Skeletal muscle tissue (tissue), 3 donors: ENCODE measurements at regions not wholly inside any gene's neighbourhood (a gene's known extent, or its start where the extent isn't known, plus 50 kb on each side); places are given as distances from the start of the nearest gene placed in this dataset.

Source experiments
- H3K27ac ChIP-seq: one replicate; pipeline ENCODE4 v1.7.0; 2013; ENCODE audit warnings: mild to moderate bottlenecking, low read depth, low read length, inconsistent platforms
- H3K27me3 ChIP-seq, 3 donors: one replicate each; pipeline ENCODE4 v1.7.0; 2013; ENCODE audit warnings: low read length in 3 of 3; ENCODE audit not compliant: control insufficient read depth in 3 of 3, insufficient read depth in 3 of 3
- H3K36me3 ChIP-seq, 3 donors: one replicate each; pipeline ENCODE4 v1.7.0; 2013; ENCODE audit warnings: low read length in 3 of 3; ENCODE audit not compliant: control insufficient read depth in 3 of 3, insufficient read depth in 3 of 3
- H3K4me1 ChIP-seq, 3 donors: one replicate each; pipeline ENCODE4 v1.7.0; 2013; ENCODE audit warnings: low read length in 3 of 3, mild to moderate bottlenecking in 3 of 3; ENCODE audit not compliant: control insufficient read depth in 3 of 3, insufficient read depth in 3 of 3
- H3K4me3 ChIP-seq, 3 donors: one replicate each; pipeline ENCODE4 v1.7.0; 2013; ENCODE audit warnings: low read length in 3 of 3
- H3K9ac ChIP-seq, 3 donors: one replicate each; pipeline ENCODE4 v1.7.0; 2013; ENCODE audit warnings: low read length in 3 of 3, mild to moderate bottlenecking in 3 of 3, moderate library complexity in 2 of 3, low read depth in 1 of 3
- H3K9me3 ChIP-seq, 3 donors: one replicate each; pipeline ENCODE4 v1.7.0; 2013; ENCODE audit warnings: low read length in 3 of 3; ENCODE audit not compliant: control insufficient read depth in 3 of 3
- donor health status: Osteomylitis.

DNA sequence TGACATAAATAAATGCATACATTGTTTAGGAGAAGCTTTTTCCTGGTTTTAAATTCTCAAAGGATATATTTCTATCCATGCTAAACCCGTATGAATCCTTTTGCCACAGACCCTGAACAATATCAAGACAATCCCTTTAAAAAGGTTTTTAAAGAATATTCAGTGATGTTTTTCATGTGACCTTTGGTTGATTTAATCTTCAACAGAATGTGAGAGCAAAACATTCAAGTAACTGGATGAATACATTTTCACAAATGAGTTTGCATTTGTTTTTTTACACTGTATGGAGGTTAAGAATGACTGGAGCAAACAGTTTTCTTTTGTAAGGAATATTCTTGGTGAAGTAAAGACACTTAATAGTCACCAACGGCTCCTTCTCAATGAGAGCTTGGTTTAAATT lies 139.4 kb upstream of the CWC22 start:
- Histone ChIP-seq H3K4me3 (no peak overlapping the region), H3K4me1 (no peaks in the 10 kb centered on the region), H3K36me3 (no peaks in the 10 kb centered on the region), H3K9me3 (no peaks in the 10 kb centered on the region), H3K27ac (no peak overlapping the region), H3K27me3 (no peaks in the 10 kb centered on the region), H3K9ac (no peak overlapping the region)

DNA sequence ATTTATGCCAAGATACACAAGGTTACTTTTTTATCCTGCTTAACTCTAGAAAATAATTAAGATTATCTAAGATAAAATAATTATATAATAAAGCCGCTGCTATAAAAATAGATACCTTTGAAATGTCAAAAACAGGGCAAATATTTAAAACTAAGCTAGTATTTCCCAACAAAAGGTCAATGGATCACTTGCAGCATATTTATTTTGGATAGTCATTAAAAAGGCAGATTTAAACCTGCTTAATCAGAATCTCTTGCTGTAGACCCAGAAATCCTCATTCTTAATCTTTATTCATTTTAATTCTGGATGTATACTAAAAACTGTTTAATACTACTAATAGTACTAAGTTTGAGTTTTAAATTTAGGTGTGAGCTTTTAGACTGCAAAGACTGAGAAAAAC lies 139.0 kb upstream of the CWC22 start:
- Histone ChIP-seq H3K4me1 (no peaks in the 10 kb centered on the region), H3K9ac (no peak overlapping the region), H3K27ac (no peak overlapping the region), H3K27me3 (no peaks in the 10 kb centered on the region), H3K9me3 (no peaks in the 10 kb centered on the region), H3K36me3 (no peaks in the 10 kb centered on the region), H3K4me3 (no peak overlapping the region)

DNA sequence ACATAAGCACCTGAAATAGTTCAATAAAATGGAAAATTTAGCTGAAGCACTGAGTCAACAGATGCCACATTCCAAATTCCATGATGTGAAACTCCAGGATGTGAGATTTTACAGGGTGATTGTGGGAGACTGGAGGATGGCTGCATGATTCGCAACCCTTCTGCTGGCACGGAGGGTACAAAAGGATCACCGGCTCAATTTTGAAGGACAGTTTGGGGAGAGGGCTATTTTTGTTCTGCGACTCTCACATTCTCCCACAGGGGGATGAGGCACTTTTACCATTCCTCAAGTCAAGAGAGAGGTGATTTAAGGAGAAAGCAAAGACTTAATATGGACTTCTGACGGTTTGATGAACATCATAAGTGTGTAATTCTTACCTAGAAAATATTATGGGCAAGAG lies 138.1 kb upstream of the CWC22 start:
- H3K4me1 ChIP-seq: no peaks in the 10 kb centered on the region
- no peak overlapping the region for H3K9ac ChIP-seq
- H3K27ac ChIP-seq: no peak overlapping the region
- no peak overlapping the region for H3K4me3 ChIP-seq
- no peaks in the 10 kb centered on the region for H3K9me3 ChIP-seq
- H3K36me3 ChIP-seq: no peaks in the 10 kb centered on the region
- no peaks in the 10 kb centered on the region for H3K27me3 ChIP-seq

DNA sequence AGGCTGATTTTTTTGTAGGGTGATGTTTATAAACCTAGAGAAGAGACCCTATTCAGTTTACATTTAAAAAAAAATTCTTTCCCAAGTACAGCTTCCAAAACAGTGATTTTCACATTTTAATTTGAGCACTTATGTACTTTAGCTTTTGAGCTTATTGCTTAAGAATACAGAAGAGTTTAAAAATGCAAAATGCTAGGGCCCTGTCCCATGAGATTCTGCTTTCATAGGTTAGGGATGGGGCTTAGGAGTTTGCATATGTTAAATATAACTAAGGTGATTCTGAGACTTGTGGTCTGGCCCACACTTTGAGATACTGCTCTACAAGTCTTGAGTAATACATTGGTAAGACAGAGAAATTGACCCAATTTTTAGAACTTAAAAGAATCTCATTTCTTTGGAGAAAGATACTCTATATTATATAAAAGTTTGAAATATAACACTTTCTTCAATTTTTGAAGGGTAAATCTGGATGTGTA lies 137.3 kb upstream of the CWC22 start:
- Histone ChIP-seq H3K27ac (no peak overlapping the region), H3K27me3 (no peaks in the 10 kb centered on the region), H3K9me3 (no peaks in the 10 kb centered on the region), H3K4me1 (no peaks in the 10 kb centered on the region), H3K36me3 (no peaks in the 10 kb centered on the region), H3K4me3 (no peak overlapping the region), H3K9ac (no peak overlapping the region)

DNA sequence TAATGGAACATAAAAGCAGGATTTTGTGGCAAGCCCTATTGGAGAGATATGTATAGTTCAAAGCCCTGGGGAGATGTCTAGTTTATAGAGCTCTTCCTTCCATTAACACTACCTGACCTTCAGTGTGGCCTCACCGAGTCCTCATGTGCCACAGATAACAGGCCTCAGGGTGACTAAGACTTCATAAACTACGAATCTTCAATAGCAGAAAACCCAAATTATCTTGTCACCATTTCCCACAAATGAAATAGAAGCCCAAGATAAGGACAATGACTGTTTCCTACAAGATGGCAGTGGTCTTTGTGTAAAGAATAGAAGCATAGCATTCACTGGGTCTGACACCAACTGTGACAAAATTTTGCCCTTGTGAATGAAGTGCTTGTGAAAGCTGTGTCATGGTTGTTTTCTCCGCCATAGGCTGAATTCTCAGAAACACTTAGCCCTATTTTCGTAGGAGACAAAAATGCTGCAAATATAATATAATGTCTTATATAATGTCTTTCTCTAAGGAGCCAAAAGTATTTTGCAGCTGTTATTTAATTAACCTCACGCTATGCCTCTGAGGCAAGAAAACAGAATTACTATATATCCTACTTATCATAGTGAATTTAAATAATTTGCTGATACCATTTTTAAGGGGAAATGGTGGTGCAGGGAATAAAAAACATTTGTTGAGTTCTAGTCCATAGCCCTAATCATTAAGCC lies 136.7 kb upstream of the CWC22 start:
- Histone ChIP-seq H3K9ac (no peak overlapping the region), H3K36me3 (no peaks in the 10 kb centered on the region), H3K27me3 (no peaks in the 10 kb centered on the region), H3K27ac (no peak overlapping the region), H3K9me3 (no peaks in the 10 kb centered on the region), H3K4me3 (no peak overlapping the region), H3K4me1 (no peaks in the 10 kb centered on the region)

DNA sequence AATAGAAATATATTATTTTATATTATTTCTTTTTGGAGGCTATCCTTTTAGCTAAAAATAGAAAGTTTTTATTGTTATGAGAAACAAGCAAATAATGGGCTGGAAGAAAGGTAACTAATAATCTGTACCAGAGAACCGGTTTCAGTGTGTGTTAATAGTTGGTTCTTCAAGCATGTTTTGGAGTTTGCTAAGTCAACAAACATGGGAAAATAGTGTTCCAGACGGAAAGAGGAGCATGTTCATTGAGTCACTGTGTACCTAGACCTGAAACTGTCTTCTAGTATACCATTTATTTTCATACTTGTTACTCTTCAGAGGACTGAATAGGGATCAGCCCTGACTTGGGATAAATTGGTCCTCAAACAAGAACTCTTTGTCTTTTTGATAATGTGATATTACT lies 134.5 kb upstream of the CWC22 start:
- H3K27ac ChIP-seq: no peak overlapping the region
- no peaks in the 10 kb centered on the region for H3K36me3 ChIP-seq
- H3K27me3 ChIP-seq: no peaks in the 10 kb centered on the region
- H3K9me3 ChIP-seq: no peaks in the 10 kb centered on the region
- H3K9ac ChIP-seq: no peak overlapping the region
- no peak overlapping the region for H3K4me3 ChIP-seq
- no peaks in the 10 kb centered on the region for H3K4me1 ChIP-seq

DNA sequence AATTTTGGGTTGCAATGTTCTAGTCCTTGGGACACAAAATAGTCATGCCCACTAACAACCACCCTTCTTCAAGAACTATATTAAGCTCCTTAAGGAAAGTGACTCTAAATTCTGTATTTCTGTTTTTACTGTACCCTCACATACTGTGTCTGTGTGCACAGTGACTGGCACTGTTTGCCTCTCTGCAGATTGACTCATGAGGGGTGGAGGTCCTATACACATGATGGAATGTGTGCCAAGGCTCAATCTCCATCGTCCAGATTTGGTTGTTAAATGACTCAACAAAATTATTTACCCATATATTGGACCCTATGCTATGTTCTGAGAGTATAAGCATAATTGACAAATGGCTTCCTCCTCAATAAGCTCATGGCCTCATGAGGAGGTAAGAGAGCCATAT lies 126.6 kb upstream of the CWC22 start:
- no peak overlapping the region for H3K4me3 ChIP-seq
- no peak overlapping the region for H3K27ac ChIP-seq

DNA sequence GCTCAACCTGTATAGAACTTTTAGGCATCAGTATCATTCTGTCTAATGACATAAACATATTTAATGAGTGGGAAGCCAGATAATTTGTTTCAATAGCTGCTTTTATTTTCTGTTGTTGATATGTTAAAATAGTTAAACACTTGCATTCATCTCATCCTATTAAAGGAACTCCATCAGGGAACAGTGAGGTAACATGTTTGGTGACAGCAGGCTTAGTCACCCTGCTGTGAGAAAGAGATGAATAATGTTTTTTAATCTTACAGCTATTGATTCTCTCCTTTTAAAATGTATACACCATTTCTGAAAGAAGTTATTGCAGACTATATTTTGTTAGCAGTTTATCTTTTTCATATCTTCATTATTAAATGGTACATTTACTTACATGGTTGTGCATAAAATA lies 123.3 kb upstream of the CWC22 start:
- Histone ChIP-seq H3K27ac (no peak overlapping the region), H3K4me1 (no peaks in the 10 kb centered on the region), H3K36me3 (no peaks in the 10 kb centered on the region), H3K9me3 (no peaks in the 10 kb centered on the region), H3K4me3 (no peak overlapping the region), H3K27me3 (no peaks in the 10 kb centered on the region), H3K9ac (no peak overlapping the region)

More for the DNA sequence above, 126.6 kb upstream of the CWC22 start:
- Histone ChIP-seq H3K36me3 (no peaks in the 10 kb centered on the region), H3K27me3 (no peaks in the 10 kb centered on the region), H3K9ac (no peak overlapping the region), H3K4me1 (no peaks in the 10 kb centered on the region), H3K9me3 (no peaks in the 10 kb centered on the region)

DNA sequence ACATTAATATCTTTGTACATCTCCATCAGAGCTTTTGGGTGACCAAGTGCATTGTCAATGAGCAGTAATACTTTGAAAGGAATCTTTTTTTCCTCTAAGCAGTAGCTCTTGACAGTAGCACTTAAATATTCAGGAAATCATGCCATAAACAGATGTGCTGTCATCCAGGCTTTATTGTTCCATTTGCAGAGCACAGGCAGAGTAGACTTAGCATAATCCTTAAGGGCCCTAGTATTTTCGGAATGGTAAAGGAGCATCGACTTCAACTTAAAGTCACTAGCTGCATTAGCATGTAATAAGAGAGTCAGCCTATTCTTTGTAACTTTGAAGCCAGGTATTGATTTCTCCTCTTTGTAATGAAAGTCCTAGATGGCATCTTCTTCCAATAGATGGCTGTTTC lies 121.8 kb upstream of the CWC22 start:
- H3K9ac ChIP-seq: no peak overlapping the region
- H3K4me3 ChIP-seq: no peak overlapping the region
- peaks cover 0 to 3% (median 0%) of the 10 kb centered on the region in 3 donors for H3K4me1 ChIP-seq
- no peaks in the 10 kb centered on the region for H3K36me3 ChIP-seq
- H3K27me3 ChIP-seq: no peaks in the 10 kb centered on the region
- no peaks in the 10 kb centered on the region for H3K9me3 ChIP-seq
- H3K27ac ChIP-seq: no peak overlapping the region

DNA sequence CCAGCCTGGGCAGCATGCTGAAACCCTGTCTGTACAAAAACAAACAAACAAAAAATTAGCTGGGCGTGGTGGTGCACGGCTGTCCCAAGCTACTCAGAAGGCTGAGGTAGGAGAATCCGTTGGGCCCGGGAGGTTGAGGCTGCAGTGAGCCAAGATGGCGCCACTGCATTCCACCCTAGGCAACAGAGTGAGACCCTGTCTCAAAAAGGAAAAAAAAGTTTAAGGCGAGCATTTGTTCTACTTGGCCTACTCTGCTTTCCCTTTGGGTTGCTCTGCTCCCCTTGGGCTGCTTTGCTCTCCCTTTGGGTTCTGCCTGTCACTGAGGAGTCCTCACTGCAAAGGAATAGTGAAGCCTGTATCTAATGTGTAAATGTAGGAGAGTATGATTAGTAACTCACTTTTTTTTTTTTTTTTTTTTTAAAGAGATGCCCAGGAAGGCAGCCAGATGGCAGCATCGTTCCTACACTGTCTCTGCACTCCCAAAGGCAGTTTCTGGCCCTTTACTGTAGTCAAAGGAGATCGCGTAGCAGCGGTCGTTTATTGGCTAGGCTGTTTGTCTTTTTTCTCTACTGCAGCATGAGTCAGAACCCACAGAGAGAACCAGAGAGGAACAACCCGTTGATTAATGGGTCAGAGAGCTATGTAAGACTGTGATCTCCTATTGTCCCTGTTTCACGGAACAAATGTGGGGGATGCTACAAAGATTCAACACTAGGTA lies 118.3 kb upstream of the CWC22 start:
- H3K4me1 ChIP-seq: peaks cover 0 to 3% (median 0%) of the 10 kb centered on the region in 3 donors
- H3K27me3 ChIP-seq: no peaks in the 10 kb centered on the region
- H3K4me3 ChIP-seq: no peak overlapping the region
- H3K9ac ChIP-seq: no peak overlapping the region
- H3K36me3 ChIP-seq: no peaks in the 10 kb centered on the region
- H3K27ac ChIP-seq: no peak overlapping the region
- H3K9me3 ChIP-seq: no peaks in the 10 kb centered on the region
